GM21447 (cell line): ENCODE measurements at regions not wholly inside any gene's neighbourhood (a gene's known extent, or its start where the extent isn't known, plus 50 kb on each side); places are given as distances from the start of the nearest gene placed in this dataset.

Experiments
- ATAC-seq: cut with Tn5 transposase; IDR thresholded peaks from one replicate; pipeline ENCODE4 v1.9.1; 2021; ENCODE audit not compliant: unreplicated experiment

DNA sequence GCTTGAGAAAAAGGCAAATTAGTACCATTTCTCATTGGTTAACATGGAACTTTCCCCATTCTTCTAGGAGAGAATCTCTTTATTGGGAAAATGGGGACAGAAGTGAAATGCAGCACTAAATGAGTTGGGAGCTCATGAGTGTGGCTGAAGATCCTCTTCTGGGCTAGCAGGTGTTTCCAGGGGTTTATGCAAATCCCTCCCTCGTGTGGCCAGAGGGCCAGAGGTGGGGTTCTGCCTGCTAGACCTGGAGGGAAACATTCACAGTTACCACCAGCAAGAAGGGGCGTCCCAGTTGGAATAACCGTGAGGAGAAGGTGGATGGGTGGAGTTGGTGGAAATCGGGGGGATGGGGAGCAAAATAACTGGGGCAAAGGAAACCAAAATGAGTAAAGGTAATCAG, 235.9 kb downstream of the KLF6 start:
- no peak for ATAC-seq

- ATAC-seq, result no peak
These were observed 236.3 kb downstream of the KLF6 start for GRCh38 chr10:3548702-3549101.

GRCh38 chr10:3548076-3548475, 236.9 kb downstream of the KLF6 start:
- no peak for ATAC-seq

DNA sequence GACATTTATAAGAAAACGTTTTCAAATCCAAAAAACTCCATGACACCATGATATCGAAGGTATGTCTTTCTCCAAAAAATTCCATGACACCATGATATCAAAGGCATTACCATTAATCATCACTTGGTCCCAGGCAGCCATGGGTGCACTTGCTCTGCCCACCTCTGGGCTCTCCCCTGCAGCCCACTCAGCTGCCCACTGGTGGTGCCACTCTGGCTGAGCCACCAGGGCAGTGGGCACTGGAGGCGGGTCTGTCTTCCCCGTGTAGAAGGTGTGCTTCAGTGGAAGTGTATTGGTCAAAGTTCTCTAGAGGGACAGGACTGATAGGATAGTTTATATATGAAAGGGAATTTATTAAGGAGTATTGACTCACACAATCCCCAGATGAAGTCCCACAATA, 240.4 kb downstream of the KLF6 start:
- ATAC-seq, result no peak

DNA sequence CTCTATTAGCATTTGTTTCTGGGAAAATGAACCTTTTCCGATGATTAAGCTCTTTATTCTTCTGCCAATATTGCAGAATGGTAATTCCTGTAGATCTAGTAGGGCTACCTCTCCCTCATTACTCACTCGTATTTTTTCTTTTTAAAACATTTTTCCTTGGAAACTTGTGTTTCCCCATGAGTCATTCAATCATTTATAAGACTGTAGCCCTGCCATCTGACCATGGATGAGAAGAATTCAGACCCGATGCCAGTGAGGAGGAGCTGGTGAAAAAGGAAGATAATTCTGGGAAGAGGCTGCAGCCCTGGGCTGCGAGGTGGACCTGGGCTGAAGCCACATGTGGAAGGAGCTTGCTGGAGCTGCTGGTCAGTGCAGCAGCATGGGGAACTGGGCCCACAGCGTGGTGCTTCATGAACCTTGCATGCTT, 242.8 kb downstream of the KLF6 start:
- ATAC-seq, result no peak

- no peak for ATAC-seq
These were observed 245.2 kb downstream of the KLF6 start for GRCh38 chr10:3539696-3540383.

GRCh38 chr10:3538656-3539531, 246.1 kb downstream of the KLF6 start:
- ATAC-seq, result no peak

DNA sequence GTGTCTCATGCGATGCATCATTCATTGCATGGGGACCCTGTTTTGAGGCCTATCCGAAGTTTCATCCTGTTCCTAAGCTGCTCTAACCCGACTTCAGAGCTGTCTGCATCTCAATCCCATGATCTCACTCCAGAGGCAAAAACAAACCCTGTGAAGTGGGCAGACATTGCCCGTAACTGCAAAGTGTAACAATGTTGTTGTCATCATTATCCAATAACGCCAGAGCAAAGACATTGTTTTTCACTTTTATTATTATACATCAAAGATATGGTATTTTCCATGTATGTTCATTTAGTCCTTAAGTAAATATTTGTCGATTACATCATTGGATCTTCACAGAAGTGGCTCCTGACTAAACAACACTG, 246.7 kb downstream of the KLF6 start:
- ATAC-seq, result no peak

- no peak for ATAC-seq
These were observed 247.5 kb downstream of the KLF6 start for GRCh38 chr10:3537518-3537917.

DNA sequence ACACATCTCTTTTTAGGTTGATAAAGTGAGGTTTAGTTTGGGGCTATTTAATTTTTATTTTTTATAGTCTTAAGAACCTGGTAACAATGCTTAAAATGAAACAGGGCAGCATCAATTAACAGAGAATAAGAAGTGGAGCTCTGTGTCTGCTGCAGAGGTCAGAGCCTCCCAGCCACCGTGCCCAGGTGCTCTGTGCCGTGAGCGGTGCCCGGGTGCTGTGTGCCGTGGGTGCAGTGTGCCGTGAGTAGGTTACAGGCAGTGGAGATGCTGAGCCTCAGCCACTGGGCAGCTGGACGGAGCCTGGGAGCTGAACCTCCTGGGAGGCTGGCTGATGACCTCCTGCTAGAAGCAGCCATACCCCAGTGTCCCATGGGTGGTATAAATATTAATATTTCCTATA, 250.0 kb downstream of the KLF6 start:
- ATAC-seq, result no peak

DNA sequence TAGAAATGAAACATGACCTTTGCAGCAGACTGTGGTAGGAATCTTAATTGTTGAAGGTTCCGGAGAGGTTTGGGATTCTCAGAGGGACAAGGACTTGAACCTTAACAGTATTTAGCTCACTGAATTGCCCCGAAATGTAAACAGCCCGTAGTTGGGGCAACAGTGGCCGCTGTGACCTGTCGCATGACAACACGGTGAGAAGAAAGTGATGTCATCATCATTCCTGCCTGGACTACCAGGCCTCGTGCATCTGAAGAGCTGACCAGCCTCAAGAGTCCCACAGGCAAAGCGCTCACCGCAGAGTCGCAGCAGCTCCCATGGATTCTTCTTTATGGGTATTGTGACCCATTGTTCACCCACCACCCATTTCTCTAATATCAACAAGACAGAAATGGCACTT, 250.6 kb downstream of the KLF6 start:
- ATAC-seq, result no peak

DNA sequence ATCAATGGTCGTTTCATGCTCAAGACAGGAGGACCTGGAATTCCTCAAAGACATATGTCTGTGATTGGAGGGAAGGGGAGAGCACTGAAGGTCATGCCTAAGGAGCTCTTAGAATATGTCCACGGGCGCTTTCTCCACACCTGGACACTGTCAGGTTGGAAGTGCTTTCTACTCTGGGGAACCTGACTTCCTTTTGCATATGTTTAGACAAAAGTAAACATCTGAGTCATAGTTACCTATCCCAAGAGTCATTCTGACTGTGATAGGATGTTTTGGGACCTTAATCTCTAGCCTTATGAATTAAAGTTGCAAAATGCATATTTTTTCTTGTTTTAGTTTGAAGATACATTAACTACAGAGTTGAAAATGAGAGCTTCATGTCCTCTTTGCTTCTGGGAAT, 251.7 kb downstream of the KLF6 start:
- no peak for ATAC-seq

DNA sequence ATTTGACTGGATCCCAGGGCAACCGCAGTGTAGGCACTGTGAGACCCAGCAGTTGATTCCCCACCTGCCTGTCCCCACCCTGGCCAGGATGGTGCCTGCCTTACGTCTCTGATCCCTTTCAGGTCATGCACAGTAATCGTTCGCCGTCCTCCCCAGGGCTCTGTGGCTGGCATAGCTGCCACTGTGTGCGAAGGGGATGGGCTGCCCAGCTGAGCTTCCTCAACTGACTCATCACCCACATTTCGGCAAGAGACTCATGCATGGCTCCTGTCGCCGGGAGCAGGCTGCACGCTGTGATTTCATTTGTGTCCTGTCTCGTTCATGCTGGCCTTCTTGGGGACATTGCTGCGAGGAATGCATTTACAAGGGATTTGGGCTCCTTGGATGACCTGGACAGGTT, 252.4 kb downstream of the KLF6 start:
- ATAC-seq, result no peak

- no peak for ATAC-seq
These were observed 253.3 kb downstream of the KLF6 start for GRCh38 chr10:3531670-3532069.

- no peak for ATAC-seq
These were observed 254.0 kb downstream of the KLF6 start for GRCh38 chr10:3530783-3531645.

GRCh38 chr10:3530346-3530745, 254.7 kb downstream of the KLF6 start:
- ATAC-seq, result no peak

GRCh38 chr10:3529691-3530090, 255.3 kb downstream of the KLF6 start:
- no peak for ATAC-seq

DNA sequence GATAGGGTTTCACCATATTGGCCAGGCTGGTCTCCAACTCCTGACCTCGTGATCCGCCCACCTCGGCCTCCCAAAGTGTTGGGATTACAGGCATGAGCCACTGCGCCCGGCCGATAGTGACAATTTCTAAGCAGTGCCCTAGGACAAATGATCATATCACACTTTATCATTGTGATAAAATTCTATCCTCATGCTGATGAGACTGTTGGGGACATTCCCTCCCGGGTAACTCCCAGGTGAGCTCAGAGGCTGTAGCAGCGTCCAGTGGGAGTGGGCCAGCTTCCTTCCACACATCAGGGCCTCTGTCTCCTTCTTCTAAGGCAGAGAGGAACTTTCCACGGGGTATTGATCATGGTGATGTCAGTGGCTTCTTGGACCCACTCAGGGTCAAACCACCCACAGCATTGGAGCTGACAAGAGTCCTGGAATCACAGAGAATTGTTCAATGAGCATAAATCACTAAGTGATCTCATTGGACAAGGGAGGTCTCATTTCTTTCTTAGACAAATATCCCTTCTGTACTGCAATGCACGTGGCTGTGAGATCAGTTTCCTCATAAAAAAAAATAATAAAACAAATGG, 256.1 kb downstream of the KLF6 start:
- no peak for ATAC-seq

DNA sequence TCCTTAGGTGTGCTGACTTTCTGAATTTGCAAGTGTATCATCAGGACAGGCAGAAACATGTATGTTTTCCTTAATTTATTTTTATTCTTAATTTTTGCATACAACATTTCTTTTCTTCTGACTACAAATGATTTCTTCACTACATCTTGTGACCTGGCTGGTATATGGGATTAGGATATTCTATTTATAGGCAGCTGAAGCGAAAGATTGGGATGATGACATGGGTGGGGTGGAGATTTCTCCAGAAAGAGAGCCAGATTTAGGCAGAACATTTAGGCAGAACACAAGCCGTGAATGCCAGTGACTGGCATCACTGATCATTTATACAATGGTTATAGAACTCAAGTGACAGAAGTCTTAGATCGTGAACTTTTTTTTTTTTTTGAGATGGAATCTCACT, 256.7 kb downstream of the KLF6 start:
- no peak for ATAC-seq

- no peak for ATAC-seq
These were observed 257.1 kb downstream of the KLF6 start for GRCh38 chr10:3527869-3528268.
